ENCODE measurements at regions not wholly inside any gene's neighbourhood (a gene's known extent, or its start where the extent isn't known, plus 50 kb on each side); places are given as distances from the start of the nearest gene placed in this dataset.

DNA sequence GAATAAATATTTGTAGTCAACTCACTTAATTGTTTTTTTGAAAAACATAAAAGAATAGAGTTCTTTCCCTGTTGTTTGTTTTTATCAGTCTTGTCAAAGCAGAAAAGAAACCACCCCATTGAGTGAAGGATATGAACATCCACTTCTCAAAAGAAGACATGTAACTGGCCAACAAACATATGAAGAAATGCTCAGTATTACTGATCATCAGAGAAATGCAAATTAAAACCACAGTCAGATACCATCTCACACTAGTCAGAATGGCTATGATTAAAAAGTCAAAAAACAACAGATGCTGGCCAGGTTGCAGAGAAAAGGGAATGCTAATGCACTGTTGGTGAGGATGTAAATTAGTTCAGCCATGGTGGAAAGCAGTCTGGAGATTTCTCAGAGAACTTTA is 326.1 kb upstream of the EMCN start:
- no peak for DNase-seq (ENCODE audit: low spot score)
- FAIRE-seq, result no peak

DNA sequence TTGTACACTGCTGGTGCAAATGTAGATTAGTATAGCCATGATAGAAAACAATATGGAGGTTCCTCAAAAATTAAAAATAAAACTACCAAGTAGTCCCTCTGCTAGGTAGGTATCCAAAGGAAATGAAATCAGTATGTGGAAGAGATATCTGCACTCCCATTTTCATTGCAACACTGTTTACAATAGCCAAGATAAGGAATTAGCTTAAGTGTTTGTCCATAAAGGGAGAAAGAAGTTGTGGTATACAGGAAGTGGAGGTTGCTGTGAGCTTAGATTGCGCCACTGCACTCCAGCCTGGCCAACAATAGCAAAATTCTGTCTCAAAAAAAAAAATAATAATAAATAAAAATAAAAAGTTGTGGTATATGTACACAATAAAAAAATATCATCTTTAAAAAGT is 325.0 kb upstream of the EMCN start:
- no peak for FAIRE-seq
- DNase-seq (ENCODE audit: low spot score), result no peak

- DNase-seq (ENCODE audit: low spot score) (no peak), FAIRE-seq (no peak)
Observed at GRCh38 chr4:100841911-100842310, 324.1 kb upstream of the EMCN start.

DNA sequence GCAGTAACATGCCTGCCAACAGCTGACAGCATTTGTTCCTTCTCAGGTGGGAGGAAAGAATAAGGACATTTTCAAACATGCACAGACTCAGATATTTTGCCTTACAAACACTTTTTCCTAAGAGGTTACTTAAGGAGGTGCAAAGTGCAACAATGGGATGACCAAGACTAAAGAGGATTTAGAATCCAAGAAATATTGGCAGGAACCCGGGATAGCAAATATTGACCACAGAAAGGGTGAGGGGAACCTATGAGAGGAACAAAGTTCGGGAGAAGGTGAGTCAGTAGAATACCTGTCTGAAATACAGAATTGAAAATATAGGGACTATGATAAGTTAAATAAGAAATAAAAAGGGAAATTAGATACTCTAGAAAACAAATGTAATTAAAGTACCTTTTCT is 321.9 kb upstream of the EMCN start:
- FAIRE-seq (no peak), DNase-seq (ENCODE audit: low spot score) (no peak)

DNA sequence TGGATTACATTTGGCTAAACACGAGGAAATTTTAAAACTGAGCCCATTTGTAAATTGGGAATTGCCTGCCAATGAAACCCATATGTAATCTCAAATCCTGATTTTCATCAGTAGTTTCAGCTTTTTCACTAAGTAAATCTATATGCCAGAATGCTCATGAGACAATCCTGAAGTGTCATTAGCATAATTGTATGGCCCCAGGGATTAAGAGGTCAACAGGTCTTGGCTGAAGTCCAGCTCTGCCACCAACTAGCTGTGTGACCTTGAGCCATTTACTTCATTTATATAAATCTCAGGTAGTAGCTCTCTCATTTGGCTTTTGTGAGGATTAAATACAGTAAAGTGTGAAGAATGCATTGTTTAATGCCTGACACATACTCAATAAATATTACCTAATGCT is 320.5 kb upstream of the EMCN start:
- no peak for FAIRE-seq
- DNase-seq (ENCODE audit: low spot score), result no peak

DNA sequence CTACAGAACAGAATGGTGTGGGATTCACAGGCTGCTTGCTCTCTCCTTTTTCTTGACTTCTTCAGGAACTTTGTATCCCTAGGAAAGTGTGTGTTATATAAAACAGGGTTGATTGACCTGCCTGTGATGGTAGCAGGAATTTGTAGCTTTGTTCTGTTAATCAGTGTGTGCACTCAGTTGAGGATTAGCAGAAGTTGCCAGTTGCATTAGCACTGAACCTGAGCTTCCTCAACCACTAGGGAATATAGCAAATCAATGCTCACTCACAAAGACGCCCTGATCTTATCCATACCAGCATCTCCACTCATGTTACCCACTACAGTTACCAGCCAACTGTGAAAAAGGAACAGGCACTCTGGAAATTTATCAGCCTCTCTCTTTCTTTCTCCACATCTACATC is 319.1 kb upstream of the EMCN start:
- no peak for FAIRE-seq
- DNase-seq (ENCODE audit: low spot score), result no peak

DNA sequence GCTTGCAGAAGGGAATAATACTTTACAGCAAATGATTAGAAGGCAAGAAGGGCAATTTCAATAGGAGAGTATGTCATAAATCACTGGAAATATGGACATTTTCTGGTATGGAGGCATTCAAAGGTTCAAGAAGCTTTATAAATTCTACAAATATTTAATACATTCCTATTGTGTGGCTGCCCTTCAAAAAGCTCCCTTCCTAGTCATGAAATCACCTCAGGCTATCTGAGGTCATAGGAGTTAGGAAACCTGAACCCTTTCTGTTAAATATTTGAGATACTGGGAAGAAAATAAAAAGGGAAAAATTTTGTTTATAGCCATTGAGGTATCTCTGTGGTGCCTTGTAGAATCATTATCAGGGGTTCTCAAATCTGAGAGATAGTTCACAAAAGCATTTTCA is 316.8 kb upstream of the EMCN start:
- FAIRE-seq (no peak), DNase-seq (ENCODE audit: low spot score) (no peak)

DNA sequence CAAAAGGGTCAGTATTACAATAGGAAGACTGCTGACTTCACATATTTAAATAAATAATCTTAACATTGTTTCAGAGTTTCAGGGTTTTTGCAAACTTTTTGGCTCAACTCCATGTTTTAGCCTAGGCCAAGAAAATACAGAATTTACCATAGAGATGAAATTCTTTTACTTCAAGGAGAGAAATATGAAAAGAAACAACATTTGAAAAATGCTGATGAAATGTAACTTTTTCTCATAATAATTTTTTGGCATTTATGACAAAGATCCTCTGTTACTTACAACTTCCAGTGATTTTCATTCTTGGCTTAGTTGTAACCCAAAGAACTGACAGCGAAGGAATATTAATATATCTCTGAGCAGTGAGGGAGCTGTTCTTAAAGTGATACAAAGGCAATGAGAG is 316.1 kb upstream of the EMCN start:
- DNase-seq (ENCODE audit: low spot score) (no peak), FAIRE-seq (no peak)

DNA sequence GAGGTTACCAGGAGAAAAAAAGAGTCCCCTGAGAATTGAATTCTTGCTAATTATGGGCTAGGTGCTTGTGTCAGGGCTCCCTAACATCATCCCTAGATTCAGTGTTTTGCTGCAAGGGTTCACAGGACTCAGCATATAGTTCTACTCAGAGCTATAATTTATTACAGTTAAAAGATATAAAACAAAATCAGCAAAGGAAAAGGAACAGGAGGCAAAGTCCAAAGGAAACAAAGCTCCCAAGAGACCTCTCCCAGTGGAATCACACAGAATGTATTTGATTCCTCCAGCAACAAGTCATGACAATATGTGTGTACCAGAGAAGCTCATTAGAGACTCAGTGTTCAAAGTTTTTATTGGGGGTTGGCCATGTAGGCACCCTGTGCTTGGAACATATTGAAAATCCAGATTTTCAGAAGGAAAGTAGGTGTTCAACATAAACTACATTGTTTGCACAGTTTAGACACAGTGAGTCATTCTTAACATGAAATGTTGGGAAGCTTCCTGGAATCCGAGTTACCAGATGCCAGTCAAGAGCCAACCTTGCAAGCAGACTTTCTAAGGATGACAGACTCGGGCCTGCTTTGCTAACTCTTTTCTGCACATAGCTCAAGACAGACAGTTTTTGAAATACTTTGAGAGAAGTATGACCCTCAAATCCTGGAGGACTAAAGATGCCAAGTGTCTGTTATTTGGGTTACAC is 311.3 kb upstream of the EMCN start:
- DNase-seq (ENCODE audit: low spot score) (peak; percentile 27), FAIRE-seq (no peak)

DNA sequence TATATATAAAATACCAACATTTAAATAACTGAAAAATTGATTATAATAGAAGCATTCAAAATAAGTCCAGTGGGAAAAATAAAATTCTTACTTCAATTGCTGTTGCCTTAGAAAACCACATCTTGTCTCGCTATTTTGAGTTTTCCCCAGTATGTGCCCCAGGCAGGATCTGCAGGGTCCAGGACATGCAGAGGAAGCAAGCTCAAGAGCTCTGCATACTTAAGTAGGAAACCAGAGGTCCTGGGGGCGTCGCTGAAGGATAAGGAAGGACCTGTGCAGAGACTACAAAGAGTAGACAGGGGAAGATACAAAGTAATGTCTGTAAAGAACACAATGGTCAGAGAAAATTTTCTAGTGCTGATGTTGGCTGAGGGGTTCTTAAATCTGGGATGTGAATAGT is 310.5 kb upstream of the EMCN start:
- FAIRE-seq, result no peak
- no peak for DNase-seq (ENCODE audit: low spot score)

DNA sequence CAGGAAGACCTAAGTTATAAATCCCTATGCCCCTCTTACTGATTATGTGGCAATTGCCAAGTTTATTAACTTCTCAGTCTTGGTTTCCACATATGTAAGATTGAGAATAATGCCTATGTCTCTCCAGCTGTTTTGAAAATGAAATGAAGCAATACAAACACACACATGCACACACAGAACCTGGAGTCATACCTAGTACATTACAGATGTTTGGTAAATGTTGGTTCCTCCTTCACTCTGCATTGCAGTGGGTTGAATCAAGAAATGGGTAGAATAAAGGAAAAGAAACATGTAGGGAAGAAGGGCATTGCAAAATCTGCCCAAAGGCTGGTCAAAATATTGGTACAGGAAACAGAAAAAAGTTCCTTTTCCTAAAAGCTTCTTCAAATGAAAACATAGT is 309.9 kb upstream of the EMCN start:
- DNase-seq (ENCODE audit: low spot score) (no peak), FAIRE-seq (no peak)

GRCh38 chr4:100826808-100827548 is 309.2 kb upstream of the EMCN start:
- DNase-seq (ENCODE audit: low spot score), result no peak
- FAIRE-seq, result no peak

DNA sequence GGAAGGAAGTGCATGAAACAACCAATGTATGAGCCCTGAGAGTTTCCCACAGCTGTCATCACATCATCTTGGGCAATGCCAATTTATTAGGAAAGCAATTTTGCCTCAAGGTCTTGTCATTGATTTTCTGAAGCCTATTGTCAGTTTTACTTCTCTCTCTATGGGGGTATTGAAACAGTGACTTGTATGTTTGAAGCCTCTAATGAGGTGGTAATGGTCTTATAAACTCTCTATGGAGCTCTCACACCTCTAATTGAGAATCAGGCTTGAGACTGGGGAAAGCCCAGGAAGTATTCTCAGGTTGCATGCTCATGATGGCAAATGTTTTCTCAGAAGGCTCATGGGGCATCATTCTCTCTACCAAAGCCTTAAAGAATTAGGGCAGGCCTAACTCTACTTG is 308.2 kb upstream of the EMCN start:
- FAIRE-seq (no peak), DNase-seq (ENCODE audit: low spot score) (no peak)

DNA sequence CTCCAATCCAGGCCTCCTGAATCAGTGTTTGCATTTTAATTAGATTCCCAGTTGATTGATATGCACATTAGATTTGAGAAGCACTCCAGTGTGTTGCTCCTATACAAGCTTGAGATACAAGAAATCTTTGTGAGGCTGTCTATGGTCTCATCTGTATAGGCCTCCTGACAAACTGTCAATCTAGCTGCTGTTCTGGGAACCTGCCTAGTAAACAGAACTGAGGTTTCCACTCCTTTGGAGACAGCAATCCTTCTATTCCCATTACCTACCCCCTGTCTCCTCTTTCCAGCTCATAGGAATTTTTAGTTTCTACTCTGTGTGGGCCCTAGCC is 306.1 kb upstream of the EMCN start:
- FAIRE-seq (no peak), DNase-seq (ENCODE audit: low spot score) (no peak)

- FAIRE-seq (no peak), DNase-seq (ENCODE audit: low spot score) (peak; percentile 40)
Observed at GRCh38 chr4:100823066-100823992, 305.5 kb upstream of the EMCN start.

DNA sequence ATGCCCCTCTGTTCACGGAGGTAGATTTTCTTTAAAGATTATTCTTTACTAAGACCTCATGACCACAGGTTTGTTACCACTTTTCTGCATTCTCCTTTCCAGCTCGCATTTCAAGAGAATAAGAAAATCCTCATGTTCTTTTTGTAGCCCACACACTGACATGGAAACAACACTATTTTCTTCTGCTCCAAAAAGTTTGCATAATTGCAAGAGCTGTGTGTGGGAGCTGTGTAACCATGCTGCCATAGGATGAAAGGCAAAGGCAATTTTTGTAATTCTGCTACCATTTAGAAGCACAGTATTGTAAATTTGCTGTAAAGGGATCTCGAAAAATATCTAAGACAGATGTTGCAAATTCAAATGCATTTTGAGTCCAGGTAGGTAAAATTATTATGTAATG is 302.4 kb upstream of the EMCN start:
- no peak for FAIRE-seq
- no peak for DNase-seq (ENCODE audit: low spot score)

DNA sequence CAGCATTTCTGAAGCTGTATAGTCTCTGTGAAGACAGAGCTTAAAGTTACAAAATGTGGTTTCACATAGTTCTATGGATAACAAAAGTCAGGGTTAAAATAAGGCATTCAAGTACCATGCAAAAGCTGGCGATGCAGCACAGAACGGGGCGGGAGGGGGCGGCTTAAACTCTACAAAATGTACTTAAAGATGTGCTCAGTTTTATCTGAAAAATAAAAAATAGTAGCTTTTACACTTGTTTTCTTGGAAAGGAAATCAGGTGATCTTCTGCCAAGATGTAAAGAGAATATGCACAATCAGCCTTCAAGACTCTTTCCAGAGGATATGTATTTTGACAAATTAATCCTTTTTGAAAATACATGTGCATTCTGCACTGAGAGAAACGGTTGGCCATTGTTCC is 301.7 kb upstream of the EMCN start:
- no peak for DNase-seq (ENCODE audit: low spot score)

GRCh38 chr4:100816436-100817045 is 298.7 kb upstream of the EMCN start:
- FAIRE-seq, result no peak
- no peak for DNase-seq (ENCODE audit: low spot score)

More for the DNA sequence above, 301.7 kb upstream of the EMCN start:
- FAIRE-seq, result no peak

DNA sequence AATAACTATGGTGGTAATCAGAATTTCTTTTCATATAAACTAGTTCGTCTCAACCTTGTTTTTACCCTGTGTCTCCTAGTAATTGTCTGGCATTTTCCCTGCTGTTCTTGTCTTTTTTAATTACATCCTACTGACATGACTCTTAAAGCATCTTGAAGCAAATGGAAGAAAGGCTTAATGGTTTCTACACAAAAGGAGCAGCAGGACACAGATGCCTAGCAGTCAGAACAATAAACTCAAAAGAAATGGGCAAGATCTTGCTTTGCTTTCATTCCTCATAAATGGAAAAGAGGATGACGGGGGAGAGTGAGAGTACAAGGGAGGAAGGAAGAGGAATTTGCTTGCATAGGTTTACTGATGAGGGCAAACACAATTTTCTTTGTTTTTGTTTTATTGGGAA is 293.2 kb upstream of the EMCN start:
- no peak for DNase-seq (ENCODE audit: low spot score)
- no peak for FAIRE-seq

DNA sequence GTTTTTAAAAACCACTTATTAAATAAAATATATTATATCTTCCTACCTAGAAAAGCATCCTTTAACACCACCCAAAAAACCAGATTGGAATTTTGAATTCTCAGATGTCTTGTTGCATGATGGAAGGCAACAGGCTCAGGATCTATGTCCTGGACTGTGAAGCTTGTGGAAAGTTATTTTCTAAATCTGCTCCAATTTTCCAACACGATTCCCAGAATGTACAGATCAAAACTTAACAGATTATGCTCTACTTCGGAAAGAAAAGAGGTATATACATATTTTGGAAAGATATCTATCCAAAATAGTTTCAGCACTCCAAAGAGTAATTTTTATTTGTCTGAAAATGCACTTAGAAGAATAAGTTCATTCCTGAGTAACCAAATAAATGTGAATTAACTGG is 291.7 kb upstream of the EMCN start:
- FAIRE-seq (no peak), DNase-seq (ENCODE audit: low spot score) (no peak)

GRCh38 chr4:100806988-100807387 is 289.2 kb upstream of the EMCN start:
- no peak for FAIRE-seq
- DNase-seq (ENCODE audit: low spot score), result no peak

DNA sequence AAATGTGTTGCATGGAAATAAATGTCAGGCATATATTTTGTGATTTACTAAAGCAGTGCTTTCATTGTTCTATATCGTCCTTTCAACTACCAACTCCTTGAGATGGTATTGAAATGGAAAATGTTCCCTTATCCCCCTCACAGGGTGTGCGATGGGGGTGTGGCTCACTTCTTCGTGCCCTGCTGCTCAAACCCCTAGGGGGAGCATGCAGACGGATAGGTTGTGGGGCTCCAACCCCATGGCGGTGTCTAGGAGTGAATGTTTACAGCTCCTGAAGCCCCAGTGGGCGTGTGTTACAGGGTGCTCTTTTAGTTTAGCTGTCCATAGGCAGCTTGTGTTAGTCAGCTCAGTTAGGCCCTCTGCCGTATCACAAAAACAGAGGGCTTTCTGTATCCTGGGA is 287.7 kb upstream of the EMCN start:
- FAIRE-seq, result no peak
- no peak for DNase-seq (ENCODE audit: low spot score)
